ENCODE measurements at regions not wholly inside any gene's neighbourhood (a gene's known extent, or its start where the extent isn't known, plus 50 kb on each side); places are given as distances from the start of the nearest gene placed in this dataset.
A peak's percentile ranks its signal among the peaks of the same experiment; 100 is the strongest.

DNA sequence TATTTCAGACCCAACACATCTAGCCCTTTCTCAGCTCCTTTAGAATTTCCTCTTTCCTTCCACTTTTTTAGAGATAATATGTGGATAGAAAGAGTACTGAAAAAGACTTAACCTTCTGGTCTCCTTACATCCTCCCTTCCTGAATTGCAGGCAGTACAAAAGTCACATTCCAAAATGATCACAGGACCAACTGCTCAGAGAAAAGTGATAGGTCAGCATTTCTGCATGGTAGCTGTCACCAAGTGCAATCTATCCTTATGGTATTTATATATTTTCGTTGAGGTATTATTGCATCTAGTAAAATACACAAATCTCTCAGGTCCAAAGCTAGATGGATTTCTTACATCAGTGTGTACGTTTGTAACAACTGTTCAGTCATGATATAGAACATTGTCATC lies 427.5 kb downstream of the LPIN1 start:
- intact Hi-C loops (cut with DNase I): no loop called here
- no peaks in the 10 kb centered on the region for H3K9me3 ChIP-seq
- no peaks in the 10 kb centered on the region for H3K4me1 ChIP-seq
- H3K27me3 ChIP-seq: no peaks in the 10 kb centered on the region
- H3K9ac ChIP-seq (ENCODE audit: low read depth in 2 of 2, low read length in 2 of 2): no peak overlapping the region
- no peaks in the 10 kb centered on the region for H3K36me3 ChIP-seq
- no peak for DNase-seq
- H3K27ac ChIP-seq: no peak overlapping the region
- H3K4me3 ChIP-seq: no peak overlapping the region
- TF ChIP-seq CTCF (IDR thresholded peaks at IDR 0.05): no peak

DNA sequence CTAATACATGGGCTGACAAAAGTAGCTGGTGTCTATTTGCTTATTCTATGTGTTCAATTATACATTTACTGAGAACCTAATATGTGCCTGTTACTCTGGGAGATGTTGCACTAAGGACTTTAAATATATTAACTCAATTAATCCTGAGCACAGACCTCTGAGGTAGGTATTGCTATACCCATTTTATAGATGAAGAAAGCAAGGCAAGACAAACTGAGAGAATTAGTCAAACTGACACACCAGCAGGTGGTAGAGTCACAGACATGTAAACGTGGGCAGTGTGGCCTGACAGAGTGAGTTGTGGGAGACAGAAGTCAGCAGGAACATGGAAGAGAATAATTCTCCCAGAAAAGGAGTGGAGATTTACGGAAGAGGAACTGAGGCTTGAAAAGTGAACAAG lies 428.9 kb downstream of the LPIN1 start:
- H3K27ac ChIP-seq: no peak overlapping the region
- H3K4me1 ChIP-seq: no peaks in the 10 kb centered on the region
- no peak for DNase-seq
- no peak for TF ChIP-seq CTCF (IDR thresholded peaks at IDR 0.05)
- H3K36me3 ChIP-seq: no peaks in the 10 kb centered on the region
- no peak overlapping the region for H3K9ac ChIP-seq (ENCODE audit: low read depth in 2 of 2, low read length in 2 of 2)
- no peaks in the 10 kb centered on the region for H3K9me3 ChIP-seq
- no peak overlapping the region for H3K4me3 ChIP-seq
- H3K27me3 ChIP-seq: no peaks in the 10 kb centered on the region
- intact Hi-C loops (cut with DNase I): no loop called here

GRCh38 chr2:12176623-12177454 lies 430.4 kb downstream of the LPIN1 start:
- Histone ChIP-seq H3K4me3 (no peak overlapping the region), H3K27ac (peak overlapping the region; percentile 30), H3K27me3 (no peaks in the 10 kb centered on the region), H3K9ac (ENCODE audit: low read depth in 2 of 2, low read length in 2 of 2) (no peak overlapping the region), H3K4me1 (no peaks in the 10 kb centered on the region), H3K9me3 (no peaks in the 10 kb centered on the region), H3K36me3 (no peaks in the 10 kb centered on the region)
- peak; percentile 27 for DNase-seq
- intact Hi-C loops (cut with DNase I): no loop called here
- no peak for TF ChIP-seq CTCF (IDR thresholded peaks at IDR 0.05)

DNA sequence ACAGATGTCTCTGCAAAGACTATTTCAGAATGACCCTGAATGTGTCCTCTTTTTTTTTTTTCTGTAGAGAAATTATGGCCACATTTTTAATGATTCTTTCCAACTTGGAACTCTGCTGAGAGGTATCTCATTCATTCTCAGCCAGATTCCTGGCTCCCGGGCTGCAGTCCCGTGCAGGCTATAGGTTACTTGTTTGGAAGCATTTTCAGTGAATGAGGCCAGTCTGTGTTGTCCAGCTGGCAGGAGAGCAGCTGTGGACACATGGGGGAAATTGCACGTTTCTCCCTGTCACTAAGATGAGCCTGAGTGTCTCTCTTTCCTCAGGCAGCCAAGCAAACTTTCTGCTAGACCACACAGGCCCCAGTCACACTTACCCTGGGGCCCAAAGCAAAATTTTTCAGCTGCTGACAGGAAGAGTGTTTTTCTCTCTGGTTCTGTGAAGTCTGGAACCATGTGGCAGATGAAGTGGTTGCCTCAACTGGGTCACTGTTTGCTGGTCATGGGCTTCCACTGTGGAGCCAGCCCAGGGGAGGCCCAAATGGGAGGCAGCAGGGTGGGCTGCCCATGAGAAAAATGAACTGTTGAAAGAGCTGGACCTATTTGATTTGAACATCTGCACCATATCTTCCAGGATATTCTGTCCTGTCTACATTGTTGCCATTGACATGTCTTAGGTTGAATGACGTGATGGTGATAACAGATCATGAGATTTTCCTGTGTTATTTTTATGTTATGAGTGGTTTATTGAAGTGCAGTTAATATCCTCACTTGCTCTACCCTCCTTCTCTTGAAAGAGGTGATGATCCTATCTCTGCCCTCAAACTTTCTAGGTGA lies 431.2 kb downstream of the LPIN1 start:
- no peaks in the 10 kb centered on the region for H3K4me1 ChIP-seq
- H3K27me3 ChIP-seq: no peaks in the 10 kb centered on the region
- intact Hi-C loops (cut with DNase I): no loop called here
- TF ChIP-seq CTCF (IDR thresholded peaks at IDR 0.05): no peak
- H3K9ac ChIP-seq (ENCODE audit: low read depth in 2 of 2, low read length in 2 of 2): no peak overlapping the region
- peak overlapping the region; percentile 30 for H3K27ac ChIP-seq
- no peak for DNase-seq
- H3K9me3 ChIP-seq: no peaks in the 10 kb centered on the region
- H3K36me3 ChIP-seq: no peaks in the 10 kb centered on the region
- H3K4me3 ChIP-seq: no peak overlapping the region

GRCh38 chr2:12178289-12179080 lies 432.1 kb downstream of the LPIN1 start:
- peak overlapping the region; percentile 30 for H3K27ac ChIP-seq
- H3K4me3 ChIP-seq: no peak overlapping the region
- intact Hi-C loops (cut with DNase I): no loop called here
- H3K9ac ChIP-seq (ENCODE audit: low read depth in 2 of 2, low read length in 2 of 2): no peak overlapping the region
- no peaks in the 10 kb centered on the region for H3K36me3 ChIP-seq
- H3K4me1 ChIP-seq: no peaks in the 10 kb centered on the region
- no peaks in the 10 kb centered on the region for H3K27me3 ChIP-seq
- no peak for DNase-seq
- no peaks in the 10 kb centered on the region for H3K9me3 ChIP-seq
- no peak for TF ChIP-seq CTCF (IDR thresholded peaks at IDR 0.05)

All from colonic mucosa (tissue), 4 donors.